Activated T-helper 9 cell treated with anti-CD3 and anti-CD28 coated beads, Interleukin-2, amount 50 U/mL, for 16 hours (primary cell): ENCODE measurements at regions not wholly inside any gene's neighbourhood (a gene's known extent, or its start where the extent isn't known, plus 50 kb on each side); places are given as distances from the start of the nearest gene placed in this dataset.

Experiments used
- DNase-seq: peaks from one replicate; pipeline ENCODE4 v3.0.0-alpha.2; 2020; ENCODE audit warnings: low read depth

DNA sequence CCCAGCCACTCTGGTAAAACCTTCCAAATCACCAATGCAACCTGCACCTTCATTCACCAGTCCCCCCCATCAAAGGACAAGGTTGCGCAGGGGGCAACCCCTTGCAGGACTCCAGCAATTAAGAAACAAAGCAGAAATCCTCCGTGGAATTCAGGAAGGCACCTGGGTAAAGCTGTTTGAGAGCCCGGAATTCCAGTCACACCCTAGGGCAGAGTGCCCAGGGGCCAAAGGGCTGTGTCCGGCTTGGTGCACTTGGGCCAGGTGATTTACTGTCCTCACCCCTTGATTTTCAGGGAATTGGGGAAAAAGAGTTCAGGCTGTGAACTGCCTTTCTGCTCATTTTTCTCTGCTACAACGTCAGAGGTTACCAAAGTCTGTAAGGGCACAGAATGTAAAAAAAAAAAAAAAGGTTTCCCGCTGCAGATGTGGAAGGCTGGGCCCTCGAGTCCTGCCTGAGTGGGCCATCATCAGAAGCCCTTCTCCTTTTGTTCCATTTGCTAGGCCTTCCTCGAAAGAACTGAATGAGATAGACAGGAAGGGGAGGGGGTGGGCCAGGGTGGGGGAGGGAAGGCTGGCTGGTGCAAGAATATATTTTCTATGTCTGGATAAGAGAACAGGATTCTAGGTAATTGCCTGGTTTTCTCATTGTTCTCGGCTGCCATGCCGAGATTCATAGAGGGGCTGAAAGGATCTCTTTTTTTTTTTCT is 266.5 kb upstream of the PSMD7 start:
- no peak for DNase-seq

- no peak for DNase-seq
Observed at GRCh38 chr16:74029115-74029792, 267.4 kb upstream of the PSMD7 start.

DNA sequence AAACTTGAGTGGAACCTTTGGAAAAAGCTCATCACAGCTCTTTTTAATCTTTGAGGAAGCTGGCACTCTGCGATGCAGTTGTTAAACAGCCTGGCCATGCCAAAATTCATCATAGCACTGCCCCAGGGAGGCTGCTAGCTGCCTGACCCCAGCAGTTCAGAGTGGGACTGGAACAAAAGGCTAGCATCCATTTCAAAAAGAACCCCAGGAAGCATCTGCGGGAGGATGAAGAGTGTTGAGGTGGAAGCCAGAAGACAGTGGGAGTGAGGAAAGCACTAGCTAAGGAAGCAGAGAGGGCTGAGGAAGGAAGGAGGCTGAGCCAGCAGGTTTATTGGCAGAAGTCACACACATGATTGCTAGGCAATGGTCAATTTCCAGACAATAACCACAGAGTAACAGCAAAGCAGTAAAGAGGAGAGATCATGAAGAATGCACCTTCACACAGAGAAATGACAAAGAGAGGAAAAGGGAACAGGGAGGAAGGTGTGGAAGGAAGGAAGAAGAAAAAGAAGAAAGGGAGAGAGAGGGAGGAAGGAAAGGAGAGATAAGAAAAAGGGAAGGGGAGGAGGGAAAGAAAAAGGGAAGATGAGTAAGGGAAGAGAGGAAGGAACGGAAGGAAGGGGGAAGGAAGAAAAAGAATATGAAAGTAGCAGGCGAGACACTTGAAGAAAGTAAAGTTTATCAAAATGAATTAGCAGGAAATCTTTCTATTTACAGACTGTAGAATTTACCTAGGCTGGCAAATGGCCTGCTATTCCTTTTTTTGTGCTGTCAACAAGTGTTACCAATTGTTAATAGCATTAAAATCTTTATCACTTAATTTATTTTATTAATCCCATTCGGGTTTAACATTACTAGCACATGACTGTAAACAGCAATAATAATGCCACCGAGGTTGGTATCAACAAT is 270.0 kb upstream of the PSMD7 start:
- no peak for DNase-seq

GRCh38 chr16:74024953-74025352 is 271.7 kb upstream of the PSMD7 start:
- no peak for DNase-seq

GRCh38 chr16:74020095-74020670 is 276.4 kb upstream of the PSMD7 start:
- no peak for DNase-seq

GRCh38 chr16:74019612-74020011 is 277.0 kb upstream of the PSMD7 start:
- no peak for DNase-seq

DNA sequence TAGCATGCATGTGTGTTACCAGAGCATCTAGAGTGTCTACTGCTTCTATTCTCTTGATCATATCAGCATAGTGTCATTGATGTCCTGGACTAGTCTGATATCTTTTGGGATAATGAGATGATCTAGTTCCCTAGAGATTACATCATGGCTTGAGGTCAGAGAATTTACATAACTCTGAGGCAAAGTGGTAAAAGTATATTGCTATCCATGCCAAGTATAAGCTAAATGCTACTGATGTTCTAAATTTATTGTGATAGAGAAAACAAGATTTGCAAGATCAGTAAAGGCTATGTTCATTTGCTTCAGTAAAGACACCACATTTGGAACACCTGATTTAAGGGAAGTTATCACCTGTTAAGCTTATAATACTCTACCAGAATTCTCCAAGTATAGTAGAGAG is 280.7 kb upstream of the PSMD7 start:
- no peak for DNase-seq

- no peak for DNase-seq
Observed at GRCh38 chr16:73998707-73999106, 297.9 kb upstream of the PSMD7 start.

DNA sequence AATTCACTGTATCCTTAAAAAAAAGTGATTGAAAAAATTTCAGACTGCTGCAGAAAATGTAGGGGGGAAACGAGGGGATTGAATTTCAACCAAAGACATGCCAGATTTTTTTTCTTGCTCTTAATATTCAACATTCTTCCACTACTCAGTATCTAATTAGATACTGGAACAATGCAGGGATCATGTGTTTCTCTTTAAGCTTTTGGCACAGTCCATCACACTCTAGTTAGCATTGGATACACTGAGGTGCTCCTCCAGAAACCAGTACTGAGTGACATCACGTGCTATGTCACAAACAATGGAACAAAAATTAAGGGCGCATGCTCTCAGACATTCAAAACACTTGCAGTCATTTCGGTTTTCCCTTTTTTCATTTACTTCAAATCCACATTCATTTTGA is 298.6 kb upstream of the PSMD7 start:
- no peak for DNase-seq

- no peak for DNase-seq
Observed at GRCh38 chr16:73997340-73997711, 299.3 kb upstream of the PSMD7 start.

DNA sequence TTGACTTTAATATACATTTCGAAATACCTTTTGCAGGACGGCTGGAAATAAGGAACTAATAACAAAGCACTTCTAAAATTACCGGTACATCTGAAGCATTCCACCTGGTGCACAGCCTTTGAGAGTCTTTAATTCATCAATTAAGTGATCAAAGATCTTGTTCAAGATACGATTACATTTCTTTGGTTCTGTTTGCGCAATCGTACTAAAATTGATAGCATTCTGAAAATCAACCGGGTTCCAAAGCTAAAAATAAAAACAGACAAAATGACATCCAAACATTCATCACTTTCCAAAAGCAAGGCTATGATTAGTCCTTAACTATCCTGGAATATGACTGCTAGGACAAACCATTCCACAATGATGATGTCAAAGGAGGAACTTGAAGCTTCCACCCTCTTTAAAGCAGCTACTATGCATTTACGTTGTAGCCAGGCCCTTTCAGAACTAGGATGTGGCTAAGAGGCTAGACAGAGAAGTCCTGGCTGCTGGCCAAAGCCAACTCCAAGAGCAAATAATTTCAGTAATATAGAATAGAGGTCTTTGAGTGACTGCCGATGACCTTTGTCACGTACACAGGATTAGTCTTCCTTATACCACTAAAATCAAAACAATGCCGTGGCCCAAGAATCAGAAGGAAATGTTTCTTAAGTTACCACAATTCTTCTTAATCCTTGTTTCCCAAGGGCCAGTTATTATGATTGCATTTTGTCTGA is 299.8 kb upstream of the PSMD7 start:
- no peak for DNase-seq

DNA sequence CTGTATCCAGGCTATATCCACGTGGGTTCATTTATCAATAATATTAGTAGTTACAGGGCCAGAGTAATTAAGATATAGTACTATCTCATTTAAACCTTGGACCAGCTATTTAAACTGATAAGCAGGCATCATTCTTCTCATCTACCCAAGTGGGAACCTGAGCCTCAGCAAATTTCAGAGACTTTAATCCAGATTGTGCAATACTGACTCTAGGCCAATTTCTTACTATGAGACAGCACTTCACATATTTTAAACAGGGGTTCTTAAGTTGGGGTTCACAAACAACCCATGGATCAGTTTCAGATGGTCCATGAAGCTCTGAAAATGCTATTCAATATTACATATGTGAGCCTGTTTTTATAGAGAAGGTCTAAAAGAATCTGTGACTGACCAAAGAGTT is 302.7 kb upstream of the PSMD7 start:
- no peak for DNase-seq

GRCh38 chr16:73978407-73978784 is 318.2 kb upstream of the PSMD7 start:
- no peak for DNase-seq

GRCh38 chr16:73976644-73977043 is 320.0 kb upstream of the PSMD7 start:
- DNase-seq: no peak

- DNase-seq: no peak
Observed at GRCh38 chr16:73973174-73973573, 323.4 kb upstream of the PSMD7 start.

- no peak for DNase-seq
Observed at GRCh38 chr16:73966851-73967250, 329.8 kb upstream of the PSMD7 start.

- DNase-seq: no peak
Observed at GRCh38 chr16:73965591-73965990, 331.0 kb upstream of the PSMD7 start.

DNA sequence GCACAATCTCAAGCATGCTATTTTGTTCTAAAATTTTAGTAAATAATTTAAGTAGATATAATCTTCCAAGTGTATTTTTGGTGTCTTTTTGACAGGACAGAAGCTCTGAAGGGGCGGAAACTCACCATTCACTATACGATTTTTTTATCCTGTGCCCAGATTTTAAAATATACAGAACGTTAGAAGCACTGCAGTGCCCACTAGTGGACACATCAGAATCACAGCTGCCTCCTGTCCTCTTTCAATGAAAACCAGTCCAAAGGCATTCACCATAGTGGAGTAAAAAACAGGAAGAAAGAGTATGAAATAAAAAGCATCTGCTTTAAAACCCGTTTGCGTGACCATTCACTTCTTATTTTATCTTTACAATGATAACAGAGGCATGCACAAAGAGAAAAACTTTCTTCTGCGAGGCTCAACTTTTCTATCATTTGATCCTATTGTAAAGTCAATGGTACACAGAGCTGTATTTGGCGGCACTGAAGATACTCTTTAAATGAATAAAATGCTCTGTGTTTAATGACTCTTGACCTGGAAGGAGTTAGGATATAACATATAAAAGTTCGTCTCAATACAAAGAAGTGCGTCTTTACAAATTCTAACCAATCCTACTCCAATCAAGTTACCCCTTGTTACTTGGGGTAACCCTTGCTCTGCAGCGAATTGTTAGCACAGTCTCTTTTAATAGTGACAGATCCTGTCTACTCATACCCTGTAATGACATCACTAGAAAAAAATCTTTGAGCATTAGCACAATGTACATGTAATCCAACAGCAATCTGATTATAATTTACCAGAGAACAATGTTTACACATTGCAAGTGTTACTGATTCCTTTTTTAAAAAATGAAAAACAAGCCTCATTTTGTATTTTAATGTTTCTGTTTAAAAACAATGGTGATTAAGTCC is 339.8 kb upstream of the PSMD7 start:
- no peak for DNase-seq

GRCh38 chr16:73955702-73956101 is 340.9 kb upstream of the PSMD7 start:
- DNase-seq: no peak

GRCh38 chr16:73955255-73955654 is 341.4 kb upstream of the PSMD7 start:
- no peak for DNase-seq

DNA sequence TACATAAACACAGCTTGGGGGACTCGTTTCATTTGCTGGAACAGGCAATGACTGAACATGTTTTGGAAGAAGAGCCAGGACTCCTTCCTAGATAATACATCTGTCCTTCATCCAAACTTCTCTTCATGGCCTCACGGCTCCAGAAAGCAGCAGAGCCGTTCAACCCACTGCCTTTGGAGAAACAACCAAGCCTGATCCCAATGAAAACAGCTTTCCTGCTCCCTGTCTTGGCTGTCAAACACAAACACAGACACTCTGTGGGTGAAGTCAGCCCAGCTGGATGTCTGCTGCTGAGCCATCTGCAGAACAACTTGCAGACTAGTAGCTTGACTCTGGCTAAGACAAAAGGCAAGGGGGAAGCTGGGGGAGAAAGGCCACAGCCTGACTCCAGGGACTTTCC is 345.1 kb upstream of the PSMD7 start:
- DNase-seq: no peak
